H9 (cell line): ENCODE measurements at regions not wholly inside any gene's neighbourhood (a gene's known extent, or its start where the extent isn't known, plus 50 kb on each side); places are given as distances from the start of the nearest gene placed in this dataset.

Experiments used
- DNase-seq: peaks from one replicate; pipeline ENCODE4 v3.0.0-alpha.2; 2017
- H2AFZ ChIP-seq: one replicate; pipeline ENCODE4 v1.6.1; 2013; ENCODE audit warnings: mild to moderate bottlenecking, low read length, control low read depth, moderate library complexity
- H2AK5ac ChIP-seq: 2 replicates; pipeline ENCODE4 v1.6.1; 2013; ENCODE audit warnings: low read length, control low read depth, mixed read lengths; ENCODE audit not compliant: insufficient read length
- H2BK120ac ChIP-seq: one replicate; pipeline ENCODE4 v1.6.1; 2013; ENCODE audit warnings: low read depth, mild to moderate bottlenecking, low read length, control low read depth, inconsistent platforms; ENCODE audit not compliant: poor library complexity, severe bottlenecking
- H2BK12ac ChIP-seq: 2 replicates; pipeline ENCODE4 v1.6.1; 2013; ENCODE audit warnings: low read length, control low read depth, mixed read lengths, low read depth; ENCODE audit not compliant: insufficient read length
- H2BK15ac ChIP-seq: 2 replicates; pipeline ENCODE4 v1.6.1; 2013; ENCODE audit warnings: low read depth, low read length, control low read depth
- H2BK20ac ChIP-seq: one replicate; pipeline ENCODE4 v1.6.1; 2013; ENCODE audit warnings: low read depth, mild to moderate bottlenecking, low read length, control low read depth, inconsistent platforms; ENCODE audit not compliant: poor library complexity, severe bottlenecking
- H2BK5ac ChIP-seq: 2 replicates; pipeline ENCODE4 v1.6.1; 2013; ENCODE audit warnings: low read length, control low read depth, mixed read lengths; ENCODE audit not compliant: insufficient read length
- H3K14ac ChIP-seq: 2 replicates; pipeline ENCODE4 v1.6.1; 2013; ENCODE audit warnings: low read length, control low read depth; ENCODE audit not compliant: insufficient read depth
- H3K18ac ChIP-seq: 2 replicates; pipeline ENCODE4 v1.6.1; 2013; ENCODE audit warnings: low read depth, mild to moderate bottlenecking, mixed read lengths, low read length, control low read depth; ENCODE audit not compliant: insufficient read length
- H3K23ac ChIP-seq: 2 replicates; pipeline ENCODE4 v1.6.1; 2013; ENCODE audit warnings: low read length, control low read depth, mixed read lengths, low read depth; ENCODE audit not compliant: insufficient read length
- H3K23me2 ChIP-seq: 2 replicates; pipeline ENCODE4 v1.6.1; 2013; ENCODE audit warnings: low read depth, mild to moderate bottlenecking, mixed read lengths, low read length, control low read depth; ENCODE audit not compliant: insufficient read length, poor library complexity, severe bottlenecking
- H3K27ac ChIP-seq: 2 replicates; pipeline ENCODE4 v1.5.1; 2013; ENCODE audit warnings: low read length, control low read depth, mixed read lengths, low read depth; ENCODE audit not compliant: insufficient read length
- H3K27me3 ChIP-seq: 2 replicates; pipeline ENCODE4 v1.6.1; 2013; ENCODE audit warnings: low read length, control low read depth, inconsistent platforms; ENCODE audit not compliant: insufficient read depth
- H3K4ac ChIP-seq: 2 replicates; pipeline ENCODE4 v1.6.1; 2013; ENCODE audit warnings: low read depth, mild to moderate bottlenecking, control low read depth, inconsistent platforms, low read length, moderate library complexity
- H3K4me1 ChIP-seq: 2 replicates; pipeline ENCODE4 v1.6.1; 2013; ENCODE audit warnings: low read length, control low read depth, inconsistent platforms; ENCODE audit not compliant: insufficient read depth
- H3K4me2 ChIP-seq: 2 replicates; pipeline ENCODE4 v1.6.1; 2013; ENCODE audit warnings: low read length, control low read depth, mixed read lengths; ENCODE audit not compliant: insufficient read length, insufficient read depth
- H3K56ac ChIP-seq: 2 replicates; pipeline ENCODE4 v1.6.1; 2013; ENCODE audit warnings: low read depth, mild to moderate bottlenecking, mixed read lengths, low read length, control low read depth; ENCODE audit not compliant: insufficient read length
- H3K79me1 ChIP-seq: 2 replicates; pipeline ENCODE4 v1.6.1; 2013; ENCODE audit warnings: low read depth, mild to moderate bottlenecking, moderate library complexity, low read length, control low read depth, inconsistent platforms; ENCODE audit not compliant: insufficient read depth, poor library complexity, severe bottlenecking
- H3K79me2 ChIP-seq: 2 replicates; pipeline ENCODE4 v1.6.1; 2013; ENCODE audit warnings: low read length, control low read depth, inconsistent platforms; ENCODE audit not compliant: insufficient read depth
- H3K9ac ChIP-seq: 2 replicates; pipeline ENCODE4 v1.6.1; 2013; ENCODE audit warnings: low read length, control low read depth, mixed read lengths; ENCODE audit not compliant: insufficient read length; ENCODE audit errors: extremely low read depth
- H3K9me3 ChIP-seq: one replicate; pipeline ENCODE4 v1.6.1; 2013; ENCODE audit warnings: low read depth, low read length, inconsistent platforms; ENCODE audit not compliant: control insufficient read depth
- H3T11ph ChIP-seq: one replicate; pipeline ENCODE4 v1.6.1; 2013; ENCODE audit warnings: mild to moderate bottlenecking, low read length, control low read depth, inconsistent platforms
- H4K20me1 ChIP-seq: one replicate; pipeline ENCODE4 v1.6.1; 2013; ENCODE audit not compliant: control insufficient read depth, insufficient read length, insufficient read depth
- H4K5ac ChIP-seq: 2 replicates; pipeline ENCODE4 v1.6.1; 2013; ENCODE audit warnings: low read depth, mild to moderate bottlenecking, mixed read lengths, low read length, control low read depth; ENCODE audit not compliant: insufficient read length
- H4K8ac ChIP-seq: replicated peaks from 2 replicates; pipeline ENCODE4 v1.6.1; 2013; ENCODE audit warnings: low read length, control low read depth, mixed read lengths, low read depth; ENCODE audit not compliant: insufficient read length
- H4K91ac ChIP-seq: 2 replicates; pipeline ENCODE4 v1.6.1; 2013; ENCODE audit warnings: low read depth, mild to moderate bottlenecking, moderate library complexity, mixed read lengths, low read length, control low read depth; ENCODE audit not compliant: insufficient read length
- H3K27ac Mint-ChIP-seq, 3 experiments: 2 replicates in 2 of 3; 3 replicates in 1 of 3; pipeline ENCODE4 v1.8.0; 2020 to 2021; ENCODE audit warnings: mixed read lengths in 3 of 3, mild to moderate bottlenecking in 1 of 3, moderate library complexity in 1 of 3
- H3K27me3 Mint-ChIP-seq: 2 replicates; pipeline ENCODE4 v1.8.0; 2021; ENCODE audit warnings: low read depth, mild to moderate bottlenecking, moderate library complexity, mixed read lengths
- H3K36me3 Mint-ChIP-seq, 3 experiments: 2 replicates in 2 of 3; 3 replicates in 1 of 3; pipeline ENCODE4 v1.8.0; 2020 to 2021; ENCODE audit warnings: low read depth in 3 of 3, mixed read lengths in 3 of 3; ENCODE audit not compliant: insufficient read depth in 1 of 3
- H3K4me1 Mint-ChIP-seq, 2 experiments: 2 replicates each; pipeline ENCODE4 v1.8.0; 2020; ENCODE audit warnings: mixed read lengths in 2 of 2
- H3K4me3 Mint-ChIP-seq, 2 experiments: 2 replicates in 1 of 2; 3 replicates in 1 of 2; pipeline ENCODE4 v1.8.0; 2020 to 2021; ENCODE audit warnings: mild to moderate bottlenecking in 2 of 2, mixed read lengths in 2 of 2, moderate library complexity in 1 of 2
- H3K9me3 Mint-ChIP-seq, 2 experiments: 2 replicates in 1 of 2; 3 replicates in 1 of 2; pipeline ENCODE4 v1.8.0; 2020; ENCODE audit warnings: mild to moderate bottlenecking in 2 of 2, mixed read lengths in 2 of 2, moderate library complexity in 1 of 2
- WGBS: extraction: QIAGEN DNeasy Blood & Tissue Kit; methylation state at CpG from one replicate; pipeline ENCODE4 v1.1.7; 2013; ENCODE audit warnings: missing lambda C conversion rate, low lambda C conversion rate, mixed read lengths; ENCODE audit not compliant: insufficient read length; ENCODE audit errors: extremely low coverage; 5-methylcytosine and 5-hydroxymethylcytosine counted together
- TF ChIP-seq, protein P1 (sequence below): fragments of 200-600 bp; sonication (generic); conservative IDR thresholded peaks from 3 replicates; pipeline ENCODE4 v1.8.0; 2021; ENCODE audit warnings: antibody characterized with exemption, mild to moderate bottlenecking

DNA sequence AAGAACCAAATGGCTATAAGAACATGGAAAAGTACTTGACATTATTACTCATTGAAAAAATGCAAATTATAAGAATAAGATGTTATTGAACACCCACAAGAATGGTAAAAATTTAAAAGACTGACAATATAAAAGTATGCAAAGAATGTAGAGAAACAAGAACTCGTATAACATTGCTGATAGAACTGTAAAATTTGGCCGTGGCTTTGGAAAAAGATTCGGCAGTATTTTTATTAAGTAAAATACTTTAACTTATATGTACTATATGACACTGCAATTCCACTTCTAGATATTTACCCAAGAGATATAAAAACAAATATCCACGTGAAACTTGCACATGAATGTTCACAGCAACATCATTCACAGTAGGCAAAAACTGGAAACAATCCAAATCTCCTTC is 239.2 kb downstream of the TPBG start:
- Histone ChIP-seq H3K79me1 (no peaks in the 10 kb centered on the region), H3K9me3 (no peaks in the 10 kb centered on the region), H3K4ac (no peak overlapping the region), H2AK5ac (no peak overlapping the region), H2BK20ac (no peak overlapping the region), H3T11ph (no peak overlapping the region), H2BK5ac (no peak overlapping the region), H3K23me2 (no peaks in the 10 kb centered on the region), H3K79me2 (no peaks in the 10 kb centered on the region), H3K4me2 (no peak overlapping the region), H3K27me3 (no peaks in the 10 kb centered on the region), H4K20me1 (no peaks in the 10 kb centered on the region), H3K56ac (no peak overlapping the region), H4K8ac (no peak overlapping the region), H4K91ac (no peak overlapping the region), H2AFZ (no peak overlapping the region), H3K18ac (no peak overlapping the region), H3K4me1 (no peaks in the 10 kb centered on the region), H2BK12ac (no peak overlapping the region), H3K14ac (no peak overlapping the region), H4K5ac (no peak overlapping the region), H2BK120ac (no peak overlapping the region), H3K9ac (no peak overlapping the region), H3K27ac (no peak overlapping the region), H2BK15ac (no peak overlapping the region), H3K23ac (no peak overlapping the region)
- no peak overlapping the region for H3K27ac Mint-ChIP-seq
- H3K27me3 Mint-ChIP-seq = no peaks in the 10 kb centered on the region
- no CpG with 5 or more reads among the region's 4 CpGs for WGBS
- no peaks in the 10 kb centered on the region for H3K9me3 Mint-ChIP-seq
- TF ChIP-seq, protein P1, sequence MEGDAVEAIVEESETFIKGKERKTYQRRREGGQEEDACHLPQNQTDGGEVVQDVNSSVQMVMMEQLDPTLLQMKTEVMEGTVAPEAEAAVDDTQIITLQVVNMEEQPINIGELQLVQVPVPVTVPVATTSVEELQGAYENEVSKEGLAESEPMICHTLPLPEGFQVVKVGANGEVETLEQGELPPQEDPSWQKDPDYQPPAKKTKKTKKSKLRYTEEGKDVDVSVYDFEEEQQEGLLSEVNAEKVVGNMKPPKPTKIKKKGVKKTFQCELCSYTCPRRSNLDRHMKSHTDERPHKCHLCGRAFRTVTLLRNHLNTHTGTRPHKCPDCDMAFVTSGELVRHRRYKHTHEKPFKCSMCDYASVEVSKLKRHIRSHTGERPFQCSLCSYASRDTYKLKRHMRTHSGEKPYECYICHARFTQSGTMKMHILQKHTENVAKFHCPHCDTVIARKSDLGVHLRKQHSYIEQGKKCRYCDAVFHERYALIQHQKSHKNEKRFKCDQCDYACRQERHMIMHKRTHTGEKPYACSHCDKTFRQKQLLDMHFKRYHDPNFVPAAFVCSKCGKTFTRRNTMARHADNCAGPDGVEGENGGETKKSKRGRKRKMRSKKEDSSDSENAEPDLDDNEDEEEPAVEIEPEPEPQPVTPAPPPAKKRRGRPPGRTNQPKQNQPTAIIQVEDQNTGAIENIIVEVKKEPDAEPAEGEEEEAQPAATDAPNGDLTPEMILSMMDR = no peak
- DNase-seq = no peak
- H3K36me3 Mint-ChIP-seq = no peaks in the 10 kb centered on the region
- peaks cover 0 to 9% of the 10 kb centered on the region in 2 experiments; a peak in 2 of 4 replicates for H3K4me1 Mint-ChIP-seq
- H3K4me3 Mint-ChIP-seq = no peak overlapping the region
